Vagina (tissue), 2 donors: ENCODE measurements at regions not wholly inside any gene's neighbourhood (a gene's known extent, or its start where the extent isn't known, plus 50 kb on each side); places are given as distances from the start of the nearest gene placed in this dataset.

ENCODE experiments used
- CTCF ChIP-seq, 3 experiments: fragments of 450-650 bp in 2 of 3; fragments of 200-600 bp in 1 of 3; sonication (generic) in 1 of 3; IDR thresholded peaks; one replicate each; pipeline ENCODE4 v1.5.1; 2017 to 2019; ENCODE audit warnings: antibody characterized with exemption in 3 of 3, mild to moderate bottlenecking in 2 of 3, moderate library complexity in 2 of 3
- POLR2A ChIP-seq, 2 donors: fragments of 450-650 bp; IDR thresholded peaks; one replicate each; pipeline ENCODE4 v1.6.1; 2017; ENCODE audit warnings: antibody characterized with exemption in 2 of 2, mild to moderate bottlenecking in 2 of 2, moderate library complexity in 2 of 2
- POLR2AphosphoS5 ChIP-seq, 2 donors: sonication (generic); formaldehyde crosslinking; IDR thresholded peaks; one replicate each; pipeline ENCODE4 v1.9.0; 2017; ENCODE audit warnings: antibody characterized with exemption in 2 of 2, mild to moderate bottlenecking in 2 of 2, low read depth in 1 of 2; ENCODE audit not compliant: insufficient read depth in 1 of 2

- no peak for TF ChIP-seq CTCF (IDR thresholded peaks at IDR 0.05)
- no peak for TF ChIP-seq POLR2A (IDR thresholded peaks at IDR 0.05)
- no peak for TF ChIP-seq POLR2AphosphoS5 (IDR thresholded peaks at IDR 0.05; ENCODE audit: insufficient read depth in 1 of 2, low read depth in 1 of 2)
These were observed 362.6 kb upstream of the TFPI start for GRCh38 chr2:187916799-187917198.
